SKM-1 (cell line): ENCODE measurements at regions not wholly inside any gene's neighbourhood (a gene's known extent, or its start where the extent isn't known, plus 50 kb on each side); places are given as distances from the start of the nearest gene placed in this dataset.

Experiments used
- DNase-seq: peaks from one replicate; lab custom pipeline; 2025; ENCODE audit not compliant: unreplicated experiment; lab: John Stamatoyannopoulos, UW

DNA sequence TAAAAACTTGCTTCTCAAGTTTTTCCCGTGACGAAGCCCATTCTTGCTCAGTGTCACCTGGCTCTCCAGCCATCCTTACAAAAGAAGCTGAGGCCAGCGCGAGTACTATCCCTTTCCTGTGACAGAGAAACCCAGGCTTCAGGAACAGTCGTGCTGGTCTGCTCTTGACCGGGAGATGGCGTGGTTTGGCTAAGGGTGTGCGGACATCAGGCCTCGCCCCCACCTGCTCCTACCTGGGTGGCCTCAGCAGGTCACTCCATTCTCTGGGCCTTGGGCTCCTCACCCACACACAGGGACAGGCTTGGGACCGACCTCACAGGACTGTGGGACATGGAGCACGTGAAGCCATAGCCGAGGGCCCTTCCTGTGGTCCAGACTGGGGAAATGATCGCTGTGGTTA lies 75.2 kb upstream of the CIBAR2 start:
- no peak for DNase-seq

DNA sequence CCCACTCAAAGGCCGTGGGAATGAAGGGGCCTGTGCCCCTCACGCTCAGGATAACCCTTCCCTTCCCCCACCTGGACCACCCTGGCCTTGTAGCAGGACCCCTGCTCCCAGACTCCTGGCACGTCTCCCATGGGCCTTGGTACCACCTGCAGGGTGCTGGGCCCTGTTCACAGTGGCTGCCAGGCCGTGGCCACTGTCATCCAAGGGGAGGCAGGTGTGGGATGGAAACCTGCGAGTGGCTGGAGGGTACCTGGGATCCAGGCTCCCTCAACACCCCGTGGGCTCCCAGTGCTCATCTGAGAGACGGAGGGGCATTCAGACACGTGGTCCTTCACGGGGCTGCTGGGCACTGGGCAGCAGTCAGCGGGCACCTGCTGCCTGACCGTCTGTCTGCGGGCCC lies 75.6 kb upstream of the CIBAR2 start:
- DNase-seq: no peak

DNA sequence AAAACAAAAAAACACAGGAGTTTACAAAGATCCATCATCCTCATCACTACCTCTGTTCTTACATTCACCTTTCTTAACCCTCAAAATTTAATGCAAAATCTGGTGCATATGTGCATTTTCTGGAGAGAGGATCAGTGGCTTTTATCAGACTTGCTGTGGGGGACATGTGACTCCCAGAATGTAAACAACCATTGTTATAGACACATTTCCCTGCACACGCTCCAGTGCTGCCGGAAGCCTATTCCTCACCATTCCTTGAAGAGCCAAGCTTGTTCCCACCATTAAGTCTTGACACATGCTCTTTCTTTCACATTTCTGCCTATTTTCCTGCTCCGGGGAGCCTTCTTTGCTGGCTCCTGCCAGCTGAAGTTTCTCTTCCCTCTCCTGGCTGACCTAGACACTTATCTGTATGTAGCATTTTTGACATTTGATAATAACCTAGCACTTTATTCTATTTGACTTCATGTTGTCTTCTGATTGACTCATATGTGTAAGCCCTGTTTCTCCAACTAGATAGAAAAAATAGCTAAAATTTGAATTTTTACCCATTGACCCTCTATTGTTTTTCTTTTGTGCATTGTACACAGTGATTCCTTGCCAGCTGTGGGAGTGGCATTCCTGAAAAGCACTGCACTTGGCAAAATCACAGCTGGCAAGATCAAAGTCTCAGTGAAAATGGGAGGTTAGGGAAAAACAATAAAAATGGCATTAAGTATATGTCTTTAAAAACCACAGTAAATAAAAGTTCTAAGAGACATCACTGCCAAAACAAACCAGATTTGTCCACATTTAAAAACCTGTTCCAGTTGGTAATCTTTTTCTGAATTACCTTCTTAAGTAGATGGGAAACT lies 76.8 kb upstream of the CIBAR2 start:
- DNase-seq: no peak

DNA sequence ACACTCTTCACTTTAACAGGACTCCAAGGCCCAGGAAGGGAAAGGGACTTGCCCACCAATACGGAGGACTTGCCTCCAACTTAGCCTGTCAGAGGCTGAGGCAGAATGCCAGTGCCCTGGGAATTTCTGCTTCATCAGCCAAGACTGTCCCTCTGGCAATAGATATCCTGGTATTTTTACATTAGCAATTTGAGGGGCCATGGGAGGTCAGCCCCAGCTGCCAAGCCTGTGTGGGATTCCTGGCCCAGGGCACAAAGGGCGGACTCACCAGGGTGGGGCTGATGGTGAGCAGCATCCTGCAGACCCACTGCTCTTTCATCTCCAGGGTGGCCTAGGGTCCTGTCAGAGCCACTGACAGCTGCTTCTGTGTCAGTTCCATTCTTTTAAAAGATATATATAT lies 78.3 kb upstream of the CIBAR2 start:
- DNase-seq: no peak

DNA sequence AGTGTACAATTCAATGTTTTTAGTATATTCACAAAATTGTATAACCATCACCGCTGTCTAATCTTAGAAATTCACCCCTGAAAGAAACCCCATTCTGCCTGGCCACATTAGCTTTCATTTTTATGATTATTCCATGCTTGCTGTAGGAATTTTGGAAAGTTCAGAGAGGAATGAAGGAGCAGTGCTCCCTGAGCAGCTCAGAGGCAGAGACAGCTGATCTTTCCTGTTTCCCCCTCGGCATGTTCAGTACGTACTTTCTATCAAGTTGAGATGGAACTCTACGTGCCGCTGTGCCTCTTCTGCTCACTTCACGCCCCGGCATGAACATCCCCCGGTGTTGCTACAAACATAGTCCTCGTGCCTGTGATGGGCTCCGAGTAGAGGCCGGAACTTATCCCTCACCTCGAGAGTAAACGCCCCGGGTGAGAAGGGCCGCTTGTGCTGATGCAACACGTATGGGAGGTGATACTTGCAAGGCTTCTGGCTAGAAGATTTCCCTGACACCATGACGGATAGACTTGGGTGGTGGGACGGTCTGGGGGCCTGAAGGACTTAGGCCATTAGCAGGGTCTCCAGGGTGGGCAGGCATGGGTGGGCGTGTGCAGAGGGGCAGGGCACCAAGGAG lies 79.2 kb upstream of the CIBAR2 start:
- DNase-seq: no peak

DNA sequence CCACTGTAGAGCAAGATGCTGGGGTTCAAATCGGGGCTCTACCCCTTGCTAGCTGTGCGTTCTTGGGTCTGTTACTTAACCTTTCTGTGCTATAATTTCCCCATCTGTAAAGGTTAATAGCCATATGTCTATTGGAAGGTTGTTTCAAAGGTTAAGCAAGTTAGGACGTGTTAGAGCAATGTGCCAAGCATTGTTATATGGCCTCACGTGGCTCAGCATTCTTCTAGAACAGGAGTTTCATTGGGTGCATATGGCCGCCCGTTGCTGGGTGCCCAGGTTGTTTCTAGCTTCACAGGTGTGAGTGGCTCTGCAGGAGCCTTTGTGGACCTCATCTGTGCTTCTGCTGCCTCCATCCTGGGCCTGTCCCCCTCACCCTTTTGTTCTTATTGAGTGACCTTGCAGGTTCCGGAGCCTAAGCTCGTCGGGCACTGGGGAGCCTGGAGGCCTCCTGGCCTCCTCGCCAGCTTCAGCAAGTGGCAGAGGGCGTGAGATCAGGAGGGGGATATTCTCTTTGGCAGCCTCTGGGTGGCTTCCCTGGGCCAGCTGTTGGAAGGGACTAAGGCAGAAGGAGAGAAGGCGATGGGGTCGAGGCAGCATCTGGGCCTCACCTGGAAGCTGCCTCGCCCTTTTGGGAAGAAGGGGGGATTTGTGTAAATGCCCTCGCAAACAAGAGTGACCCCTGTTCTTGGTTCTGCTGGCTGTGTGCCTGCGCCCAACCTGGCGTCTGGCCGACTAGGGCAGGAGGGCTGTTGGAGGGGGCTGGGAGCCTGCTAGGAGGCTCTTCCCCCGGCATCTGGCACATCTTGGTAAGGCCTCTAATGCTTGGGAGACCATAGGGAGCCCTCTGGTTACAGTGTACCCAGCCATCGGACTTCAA lies 80.2 kb upstream of the CIBAR2 start:
- no peak for DNase-seq

DNA sequence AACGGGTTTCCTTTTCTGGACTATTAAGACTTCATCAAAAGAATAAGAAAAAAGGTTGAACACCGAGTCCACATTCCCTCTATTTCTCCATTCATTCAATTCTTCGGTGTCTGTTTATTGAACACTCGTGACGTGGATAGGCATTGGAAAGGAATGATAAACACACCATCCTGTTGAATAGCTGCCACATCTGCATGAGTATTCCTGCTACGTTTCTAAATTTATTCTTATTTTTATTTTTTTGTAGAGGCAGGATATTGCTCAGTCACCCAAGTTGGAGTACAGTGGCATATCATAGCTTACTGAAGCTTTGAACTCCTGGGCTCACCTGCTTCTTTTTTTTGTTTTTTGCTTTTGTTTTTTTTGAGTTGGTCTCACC lies 80.8 kb upstream of the CIBAR2 start:
- DNase-seq: no peak

DNA sequence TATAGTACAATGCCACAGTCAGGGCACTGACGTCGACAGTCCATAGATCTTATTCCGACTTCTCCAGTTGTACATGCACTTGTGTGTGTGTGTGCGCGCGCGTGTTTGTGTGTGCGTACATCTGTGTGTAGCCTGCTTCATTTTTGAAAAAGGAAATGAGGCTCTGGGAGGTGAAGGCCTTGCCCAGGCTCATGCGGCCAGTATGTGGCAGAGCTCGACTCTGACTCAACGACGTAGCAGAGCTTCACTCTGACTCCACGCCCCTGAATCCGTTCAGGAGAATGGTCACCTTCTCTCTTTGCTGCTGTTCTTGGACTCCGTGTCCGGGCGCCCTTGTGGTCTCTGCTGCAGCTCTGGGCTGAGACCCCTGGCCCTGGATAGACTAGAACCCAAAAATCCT lies 81.6 kb upstream of the CIBAR2 start:
- no peak for DNase-seq

DNA sequence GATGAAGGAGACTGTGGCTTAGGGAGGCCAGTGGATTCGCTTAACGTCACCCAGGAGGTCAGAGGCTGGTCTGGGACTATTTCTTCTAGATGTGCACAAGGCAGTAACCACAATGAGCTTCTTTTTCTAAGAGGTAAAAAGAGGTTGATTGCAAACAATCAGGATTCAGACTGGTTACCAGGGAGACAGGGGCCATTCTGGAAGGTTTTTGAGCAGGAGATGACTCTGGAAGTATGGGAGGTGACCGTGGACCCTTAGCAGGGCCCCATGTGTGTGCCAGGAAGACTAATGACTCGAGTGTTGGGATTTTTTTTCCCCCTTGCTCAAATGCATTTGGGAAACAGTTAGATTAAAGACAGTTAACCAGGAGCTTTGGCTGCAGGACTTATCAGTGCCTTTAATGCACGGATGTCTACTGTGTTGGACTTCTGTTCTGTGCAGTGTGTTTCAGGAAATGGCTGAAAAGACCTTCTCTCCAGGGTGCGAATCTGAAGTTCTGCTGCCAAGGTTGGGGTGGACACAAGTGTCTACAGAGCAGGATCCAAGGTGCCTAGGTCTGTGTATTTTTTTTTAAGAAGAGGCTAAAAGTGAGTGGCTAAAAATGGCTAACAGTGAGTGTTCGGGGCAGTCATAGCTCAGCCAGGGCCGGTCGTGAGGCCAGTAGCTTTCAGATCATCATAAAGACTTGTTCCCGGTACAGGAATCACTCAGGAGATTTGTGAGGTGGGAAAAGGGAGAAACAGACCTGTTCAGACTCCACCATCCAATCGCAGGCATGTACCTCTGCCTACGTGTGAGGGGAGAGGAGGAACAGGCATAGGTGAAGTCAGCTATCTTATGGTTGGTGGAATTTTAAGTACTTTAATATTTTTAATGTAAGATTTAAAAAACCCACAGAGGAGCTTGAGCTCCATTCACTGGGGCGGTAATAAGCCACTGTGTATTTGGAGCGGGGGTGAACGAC lies 82.3 kb upstream of the CIBAR2 start:
- no peak for DNase-seq

DNA sequence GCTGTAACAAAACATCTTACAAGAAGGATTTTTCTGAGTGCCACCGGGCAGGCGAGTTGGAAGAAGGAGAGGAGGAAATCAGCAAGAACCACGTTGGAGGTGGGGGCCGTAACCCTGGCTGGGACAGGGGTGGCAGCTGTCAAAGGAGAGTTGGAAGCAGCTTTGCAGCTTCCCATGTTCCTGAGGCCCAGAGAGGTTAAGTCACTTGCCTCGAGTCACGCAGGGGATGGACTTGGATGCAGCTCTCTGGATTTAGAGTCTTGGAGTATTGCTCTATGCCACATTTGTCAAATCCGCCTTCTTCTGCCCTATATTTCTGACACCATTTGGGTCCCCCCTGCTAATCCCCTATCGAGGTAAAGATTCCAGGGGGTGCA lies 83.0 kb upstream of the CIBAR2 start:
- DNase-seq: no peak

DNA sequence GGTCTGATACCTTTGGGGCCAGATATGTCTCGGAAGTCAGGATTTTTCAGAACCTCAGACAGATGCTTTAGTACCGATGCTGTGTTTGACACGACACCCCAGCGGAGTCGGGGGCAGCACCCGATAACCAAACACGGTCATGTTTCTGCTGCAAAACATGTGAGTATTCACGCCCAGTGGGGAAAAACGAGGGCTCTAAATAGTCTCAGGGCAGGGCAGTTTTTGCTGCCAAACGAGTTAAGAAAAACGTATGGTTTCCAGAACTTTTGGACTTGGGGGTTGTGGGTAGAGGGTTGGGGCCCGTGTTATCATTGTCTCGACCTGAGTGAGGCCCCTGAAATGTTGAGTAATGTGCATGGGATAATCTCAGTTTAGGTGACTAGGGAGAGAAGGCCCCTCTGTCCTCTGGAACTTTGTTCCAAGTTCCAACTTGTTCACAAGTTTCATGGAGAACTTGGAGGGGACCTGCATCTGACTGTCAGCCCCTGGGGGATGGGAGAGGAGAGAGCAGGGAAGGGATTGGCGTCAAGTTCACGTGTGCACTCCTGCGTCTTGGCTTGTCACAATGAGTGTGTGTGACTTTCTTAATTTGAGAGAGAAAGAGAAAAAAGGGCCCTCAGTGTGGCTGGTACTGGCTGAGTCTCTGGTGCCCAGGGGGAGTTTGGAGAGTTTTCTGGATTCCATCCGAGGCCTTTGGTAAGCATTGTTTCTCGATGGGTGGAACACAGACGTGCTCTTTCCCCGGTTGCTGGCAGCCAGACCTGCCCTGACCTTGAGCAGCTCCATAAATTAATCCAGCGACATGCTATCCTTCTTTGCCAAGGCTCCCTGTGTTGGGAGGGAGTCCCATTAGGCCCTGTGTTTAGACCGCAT lies 83.9 kb upstream of the CIBAR2 start:
- DNase-seq: no peak

DNA sequence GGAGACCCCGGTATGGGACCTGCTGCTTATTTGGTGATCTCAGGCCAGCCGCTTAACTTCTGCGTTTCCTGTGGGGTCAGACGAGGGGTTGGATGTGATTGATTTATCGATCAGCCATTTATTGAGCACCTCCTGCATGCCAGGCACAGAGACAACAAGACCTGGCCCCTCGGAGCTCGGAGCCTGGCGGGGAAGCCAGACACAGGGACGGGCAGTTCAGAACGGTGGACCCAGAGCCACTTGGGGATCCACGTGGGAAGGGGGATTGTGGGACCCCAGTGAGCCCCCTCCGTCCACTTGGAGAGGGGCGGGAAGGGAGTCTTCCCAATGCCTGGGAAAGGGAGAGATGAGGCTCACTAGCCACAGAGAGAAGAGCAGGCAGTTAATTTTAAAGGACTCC lies 84.7 kb upstream of the CIBAR2 start:
- no peak for DNase-seq

DNA sequence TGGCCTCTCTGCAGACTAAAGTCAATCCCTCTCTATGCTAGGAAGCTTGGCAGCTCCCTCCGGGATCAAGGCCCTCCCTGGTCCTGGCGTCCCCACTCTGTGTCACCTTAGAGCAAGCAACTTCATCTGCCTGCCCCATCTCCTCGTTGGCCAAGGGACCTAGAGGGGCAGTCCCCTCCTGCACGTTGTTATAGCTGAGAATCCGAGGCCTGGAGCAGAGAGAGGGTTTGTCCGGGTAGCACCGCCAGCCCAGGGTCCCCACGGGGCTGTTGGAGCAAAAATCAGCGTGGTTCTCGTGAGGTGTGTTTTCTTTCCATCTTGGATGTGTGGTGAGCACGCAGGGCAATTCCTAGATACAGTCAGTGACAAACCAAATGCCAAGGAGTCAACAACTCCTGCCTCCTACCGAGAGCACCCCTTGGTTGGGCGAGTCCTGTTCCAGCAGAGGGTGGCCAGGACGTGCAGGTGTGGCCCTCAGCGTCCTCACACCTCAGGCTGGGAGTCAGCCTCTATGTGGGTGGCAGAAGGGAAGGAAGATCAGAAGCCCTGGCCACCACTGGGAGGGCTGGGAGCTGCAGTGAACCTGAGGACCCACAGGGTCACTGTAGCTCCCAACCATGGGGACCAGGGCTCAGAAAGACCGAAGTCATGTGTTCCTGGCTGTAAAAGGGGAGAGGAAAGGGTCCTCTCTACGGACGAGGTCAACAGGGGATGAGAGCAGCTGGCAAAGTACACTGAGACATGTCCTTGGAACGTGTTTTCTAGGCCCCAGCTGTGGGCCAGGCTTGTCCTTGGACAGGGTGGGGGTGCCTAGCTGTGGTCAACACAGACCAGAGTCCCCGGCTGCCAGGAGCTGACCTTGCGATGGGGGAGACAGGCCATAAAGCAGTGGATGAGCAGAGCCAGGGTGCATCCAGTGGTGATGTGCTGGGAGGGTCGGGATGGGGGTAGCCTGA lies 85.6 kb upstream of the CIBAR2 start:
- DNase-seq: no peak

DNA sequence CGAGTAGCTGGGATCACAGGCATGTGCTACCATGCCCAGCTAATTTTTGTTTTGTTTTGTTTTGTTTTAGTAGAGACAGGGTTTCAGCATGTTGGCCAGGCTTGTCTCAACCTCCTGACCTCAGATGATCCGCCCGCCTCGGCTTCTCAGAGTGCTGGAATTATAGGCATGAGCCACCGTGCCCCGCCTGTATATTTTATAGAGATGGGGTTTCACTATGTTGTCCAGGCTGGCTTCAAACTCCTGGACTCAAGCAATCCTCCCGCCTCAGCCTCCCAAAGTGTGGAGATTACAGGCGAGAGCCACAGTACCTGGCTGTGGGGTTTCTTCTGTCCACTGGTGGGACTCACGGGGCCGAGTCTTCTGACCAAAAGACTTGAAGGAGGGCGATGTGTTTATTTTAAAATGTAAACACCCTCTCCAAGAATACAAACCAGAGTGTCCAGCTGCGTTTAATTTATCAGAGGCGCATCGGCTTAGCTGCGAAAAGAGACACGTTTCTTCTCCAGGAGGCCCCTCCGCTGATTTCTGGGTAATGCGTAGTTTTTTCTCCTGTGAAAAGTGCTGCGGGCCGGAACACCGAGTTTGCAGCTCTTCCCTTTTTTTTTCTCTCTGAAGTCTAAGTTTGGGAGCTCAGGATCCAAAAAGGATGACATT lies 86.9 kb upstream of the CIBAR2 start:
- no peak for DNase-seq

DNA sequence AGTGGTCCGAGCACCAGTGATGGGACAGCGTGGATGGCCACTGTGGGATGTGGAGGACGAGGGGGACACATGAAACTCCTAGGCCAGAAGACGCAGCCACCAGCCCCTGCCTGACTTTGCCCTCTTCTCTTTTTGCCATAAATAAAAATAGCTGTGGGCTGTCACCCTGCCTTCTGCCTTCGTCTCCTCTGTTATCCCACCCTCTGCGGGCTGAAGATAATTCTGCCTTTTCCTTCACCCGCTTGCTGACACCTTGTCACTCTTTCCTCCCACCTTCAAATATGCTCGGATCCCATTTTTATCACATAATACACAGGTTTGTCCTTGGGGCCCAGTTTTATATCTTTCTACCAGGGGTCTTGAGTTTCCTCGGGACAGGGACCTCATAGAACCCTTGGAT lies 87.6 kb upstream of the CIBAR2 start:
- DNase-seq: no peak

DNA sequence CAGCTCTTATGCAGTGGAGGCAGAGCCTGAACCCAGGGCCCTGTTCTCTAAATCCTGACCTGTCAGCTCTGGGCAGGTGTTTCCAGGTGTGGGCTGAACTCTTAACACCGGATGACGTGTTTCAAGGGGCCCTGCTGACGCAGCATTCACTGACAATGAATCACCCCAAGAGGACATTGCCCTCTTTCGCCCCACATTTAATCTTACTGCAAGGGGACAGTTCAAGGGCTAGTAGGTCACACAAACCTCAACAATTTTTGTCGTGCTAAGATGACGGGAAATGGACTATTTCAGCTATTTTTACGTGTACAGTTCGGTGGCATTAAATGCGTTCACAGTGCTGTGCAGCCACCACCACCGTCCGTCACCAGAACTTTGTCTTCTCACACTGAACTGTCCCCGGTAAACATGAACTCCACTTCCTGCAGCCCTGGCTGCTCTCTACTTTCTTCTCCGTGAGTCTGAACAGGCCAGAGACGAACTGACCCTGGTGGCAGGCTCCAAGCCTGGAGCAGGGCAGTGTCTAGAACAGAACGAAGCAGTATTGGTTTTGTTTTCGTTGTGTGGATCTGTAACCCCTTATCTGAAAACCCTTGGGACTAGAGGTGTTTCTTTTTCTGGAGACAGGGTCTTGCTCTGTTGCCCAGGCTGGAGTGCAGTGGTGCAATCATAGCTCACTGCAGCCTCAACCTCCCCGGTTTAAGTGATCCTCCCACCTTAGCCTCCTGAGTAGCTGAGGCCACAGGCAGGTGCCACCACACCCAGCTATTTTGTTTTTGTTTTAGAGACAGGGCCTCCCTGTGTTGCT lies 88.4 kb upstream of the CIBAR2 start:
- DNase-seq: no peak

DNA sequence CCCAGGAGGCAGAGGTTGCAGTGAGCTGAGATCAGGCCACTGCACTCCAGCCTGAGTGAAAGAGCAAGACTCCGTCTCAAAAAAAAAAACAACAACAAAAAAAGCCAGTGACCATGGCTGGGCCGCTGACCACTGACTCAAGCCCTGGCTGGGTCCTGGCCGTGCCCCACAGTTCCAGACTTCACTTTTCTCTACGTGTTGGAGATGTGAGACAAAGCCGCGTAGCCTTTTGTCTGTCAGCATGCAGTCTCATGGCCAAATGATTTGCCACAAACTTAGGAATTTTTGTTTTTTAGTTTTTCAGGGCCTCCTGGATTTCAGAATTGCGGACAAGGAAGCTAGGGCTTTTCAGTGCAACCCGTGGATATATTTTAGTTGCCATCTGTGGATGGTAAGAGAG lies 89.3 kb upstream of the CIBAR2 start:
- no peak for DNase-seq
